Esophagus muscularis mucosa (tissue), 4 donors: ENCODE measurements at regions not wholly inside any gene's neighbourhood (a gene's known extent, or its start where the extent isn't known, plus 50 kb on each side); places are given as distances from the start of the nearest gene placed in this dataset.

ENCODE experiments used
- EP300 ChIP-seq: sonication (generic); formaldehyde crosslinking; IDR thresholded peaks from one replicate; pipeline ENCODE4 v1.6.1; 2017; ENCODE audit warnings: antibody characterized with exemption
- POLR2A ChIP-seq: fragments of 450-650 bp; IDR thresholded peaks from one replicate; pipeline ENCODE4 v1.6.1; 2017; ENCODE audit warnings: antibody characterized with exemption, moderate library complexity, mild to moderate bottlenecking, low read depth
- TF ChIP-seq, protein P1 (sequence below), 3 experiments: fragments of 200-600 bp in 2 of 3; fragments of 450-650 bp in 1 of 3; sonication (generic) in 2 of 3; IDR thresholded peaks; one replicate each; pipeline ENCODE4 v1.5.1; 2017 to 2019; ENCODE audit warnings: antibody characterized with exemption in 3 of 3, mild to moderate bottlenecking in 2 of 3, moderate library complexity in 1 of 3

DNA sequence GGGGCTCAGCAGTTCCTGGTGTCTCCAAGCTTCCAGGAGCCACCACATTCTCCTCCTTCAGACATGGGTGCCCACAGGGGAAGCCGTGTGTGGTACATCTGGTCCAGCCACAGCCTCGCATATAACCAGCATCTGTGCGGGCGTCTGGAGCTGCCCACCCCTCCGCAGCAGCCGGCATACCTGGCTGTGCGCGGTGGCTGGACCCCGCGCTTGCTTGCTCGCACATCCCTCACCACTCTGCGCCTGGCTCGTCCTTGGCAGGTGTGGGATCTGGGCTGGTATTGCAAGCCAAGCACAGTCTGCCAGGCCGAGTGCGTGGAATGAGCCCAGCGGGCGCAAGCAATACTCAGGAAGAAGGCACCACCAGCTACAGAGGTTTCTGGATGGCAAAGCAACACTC is 117.7 kb upstream of the MBL2 start:
- TF ChIP-seq EP300, result no peak
- TF ChIP-seq, protein P1, sequence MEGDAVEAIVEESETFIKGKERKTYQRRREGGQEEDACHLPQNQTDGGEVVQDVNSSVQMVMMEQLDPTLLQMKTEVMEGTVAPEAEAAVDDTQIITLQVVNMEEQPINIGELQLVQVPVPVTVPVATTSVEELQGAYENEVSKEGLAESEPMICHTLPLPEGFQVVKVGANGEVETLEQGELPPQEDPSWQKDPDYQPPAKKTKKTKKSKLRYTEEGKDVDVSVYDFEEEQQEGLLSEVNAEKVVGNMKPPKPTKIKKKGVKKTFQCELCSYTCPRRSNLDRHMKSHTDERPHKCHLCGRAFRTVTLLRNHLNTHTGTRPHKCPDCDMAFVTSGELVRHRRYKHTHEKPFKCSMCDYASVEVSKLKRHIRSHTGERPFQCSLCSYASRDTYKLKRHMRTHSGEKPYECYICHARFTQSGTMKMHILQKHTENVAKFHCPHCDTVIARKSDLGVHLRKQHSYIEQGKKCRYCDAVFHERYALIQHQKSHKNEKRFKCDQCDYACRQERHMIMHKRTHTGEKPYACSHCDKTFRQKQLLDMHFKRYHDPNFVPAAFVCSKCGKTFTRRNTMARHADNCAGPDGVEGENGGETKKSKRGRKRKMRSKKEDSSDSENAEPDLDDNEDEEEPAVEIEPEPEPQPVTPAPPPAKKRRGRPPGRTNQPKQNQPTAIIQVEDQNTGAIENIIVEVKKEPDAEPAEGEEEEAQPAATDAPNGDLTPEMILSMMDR (IDR thresholded peaks at IDR 0.05), result no peak
- TF ChIP-seq POLR2A, result no peak
